B cell (primary cell): ENCODE measurements at regions not wholly inside any gene's neighbourhood (a gene's known extent, or its start where the extent isn't known, plus 50 kb on each side); places are given as distances from the start of the nearest gene placed in this dataset.

ENCODE experiments used
- ATAC-seq: fragments of 200-7000 bp; cut with Tn5 transposase; one replicate; pipeline ENCODE4 v1.10.0; 2021; ENCODE audit warnings: low read depth, mild to moderate bottlenecking, moderate number of reproducible peaks, moderate library complexity
- CTCF ChIA-PET: fragments of 350-600 bp; sonication (Branson Sonifier 250); formaldehyde crosslinking; loops from one replicate; lab custom pipeline; 2021; ENCODE audit warnings: antibody characterized with exemption, inconsistent platforms; lab: Charles Lee
- POLR2A ChIA-PET: fragments of 350-600 bp; sonication (Branson Sonifier 250); formaldehyde crosslinking; loops from one replicate; lab custom pipeline; 2021; ENCODE audit warnings: antibody characterized with exemption; lab: Charles Lee
- DNase-seq: peaks from one replicate; pipeline ENCODE4 v3.0.0; 2013
- H2AFZ ChIP-seq: 2 replicates; pipeline ENCODE4 v1.6.1; 2012; ENCODE audit warnings: mild to moderate bottlenecking, low read depth, low read length; ENCODE audit not compliant: insufficient read depth, poor library complexity, severe bottlenecking
- H3K27ac ChIP-seq, 2 donors: 1 replicate in 1 of 2; 2 replicates in 1 of 2; pipeline ENCODE4 v1.5.1; 2012 to 2013; ENCODE audit warnings: low read length in 2 of 2, mild to moderate bottlenecking in 2 of 2, moderate library complexity in 1 of 2
- H3K27me3 ChIP-seq, 4 experiments: fragments of 200-600 bp in 1 of 4; sonication (generic) in 1 of 4; replicated peaks in 1 of 4; 1 replicate in 2 of 4; 2 replicates in 2 of 4; pipeline versions ENCODE4 v1.6.1 to v1.7.0; 2013 to 2016; ENCODE audit warnings: low read length in 3 of 4, mild to moderate bottlenecking in 2 of 4, mixed read lengths in 1 of 4, moderate library complexity in 1 of 4; ENCODE audit not compliant: insufficient read depth in 4 of 4, control insufficient read depth in 3 of 4; ENCODE audit errors: control extremely low read depth in 1 of 4
- H3K36me3 ChIP-seq, 2 experiments: replicated peaks in 1 of 2; 1 replicate in 1 of 2; 2 replicates in 1 of 2; pipeline versions ENCODE4 v1.6.1 to v1.7.1; 2013; ENCODE audit warnings: low read length in 1 of 2; ENCODE audit not compliant: insufficient read depth in 2 of 2, control insufficient read depth in 1 of 2; ENCODE audit errors: control extremely low read depth in 1 of 2, extremely low read depth in 1 of 2
- H3K4me1 ChIP-seq, 2 donors: fragments of 200-600 bp in 1 of 2; sonication (generic) in 1 of 2; 1 replicate in 1 of 2; 2 replicates in 1 of 2; pipeline versions ENCODE4 v1.5.1 to v1.6.1; 2013 to 2017; ENCODE audit warnings: low read length in 2 of 2; ENCODE audit not compliant: control insufficient read depth in 2 of 2, insufficient read depth in 2 of 2
- H3K4me2 ChIP-seq: replicated peaks from 2 replicates; pipeline ENCODE3; 2012; ENCODE audit warnings: mild to moderate bottlenecking, low read depth, low read length; ENCODE audit not compliant: poor library complexity, severe bottlenecking
- H3K4me3 ChIP-seq, 5 experiments: fragments of 200-600 bp in 1 of 5; sonication (generic) in 1 of 5; 1 replicate in 3 of 5; 2 replicates in 2 of 5; pipeline versions ENCODE4 v1.5.1 to v1.7.0; 2011 to 2016; ENCODE audit warnings: low read length in 4 of 5, mild to moderate bottlenecking in 4 of 5, low read depth in 2 of 5, control low read depth in 1 of 5, moderate library complexity in 1 of 5; ENCODE audit not compliant: insufficient read depth in 1 of 5; ENCODE audit errors: control extremely low read depth in 1 of 5, extremely low read depth in 1 of 5
- H3K79me2 ChIP-seq: fragments of 200-600 bp; sonication (generic); one replicate; pipeline ENCODE4 v1.6.0; 2016; ENCODE audit warnings: low read length; ENCODE audit not compliant: control insufficient read depth, insufficient read depth
- H3K9ac ChIP-seq: fragments of 200-600 bp; sonication (generic); 2 replicates; pipeline ENCODE4 v1.6.1; 2017; ENCODE audit warnings: mild to moderate bottlenecking, low read length, moderate library complexity
- H3K9me3 ChIP-seq, 3 donors: one replicate each; pipeline versions ENCODE4 v1.6.1 to v1.7.1; 2013; ENCODE audit warnings: low read length in 2 of 3; ENCODE audit not compliant: control insufficient read depth in 2 of 3, insufficient read depth in 1 of 3; ENCODE audit errors: control extremely low read depth in 1 of 3
- H4K20me1 ChIP-seq: 2 replicates; pipeline ENCODE4 v1.6.0; 2012; ENCODE audit warnings: mild to moderate bottlenecking, low read length; ENCODE audit not compliant: insufficient read depth, control insufficient read depth, poor library complexity, severe bottlenecking
- H3K27ac Mint-ChIP-seq: one replicate; pipeline ENCODE4 v1.8.0; 2021; ENCODE audit warnings: mixed read lengths
- H3K27me3 Mint-ChIP-seq: one replicate; pipeline ENCODE4 v1.8.0; 2021; ENCODE audit warnings: mixed read lengths
- H3K4me1 Mint-ChIP-seq: one replicate; pipeline ENCODE4 v1.8.0; 2021; ENCODE audit warnings: mixed read lengths
- H3K4me3 Mint-ChIP-seq: one replicate; pipeline ENCODE4 v1.8.0; 2021; ENCODE audit warnings: mixed read lengths
- H3K9me3 Mint-ChIP-seq: one replicate; pipeline ENCODE4 v1.8.0; 2022; ENCODE audit warnings: mixed read lengths; ENCODE audit not compliant: insufficient read depth
- EZH2 ChIP-seq: IDR thresholded peaks from 2 replicates; pipeline ENCODE4 v1.6.1; 2012; ENCODE audit warnings: borderline replicate concordance, low read depth, mild to moderate bottlenecking, moderate library complexity, low read length; ENCODE audit not compliant: insufficient read depth, poor library complexity, severe bottlenecking
- WGBS: methylation state at CpG from one replicate; pipeline ENCODE4 v1.1.5; 2013; ENCODE audit warnings: missing lambda C conversion rate; ENCODE audit not compliant: insufficient coverage; 5-methylcytosine and 5-hydroxymethylcytosine counted together
- intact Hi-C: fragments of 100-400 bp; cut with micrococcal nuclease; formaldehyde crosslinking; loops from one replicate; pipeline ENCODE4 v1.10.0; 2022
- TF ChIP-seq, protein P1 (sequence below): fragments of 200-600 bp; IDR thresholded peaks from one replicate; pipeline ENCODE4 v1.8.0; 2022; ENCODE audit warnings: antibody characterized with exemption, mild to moderate bottlenecking

DNA sequence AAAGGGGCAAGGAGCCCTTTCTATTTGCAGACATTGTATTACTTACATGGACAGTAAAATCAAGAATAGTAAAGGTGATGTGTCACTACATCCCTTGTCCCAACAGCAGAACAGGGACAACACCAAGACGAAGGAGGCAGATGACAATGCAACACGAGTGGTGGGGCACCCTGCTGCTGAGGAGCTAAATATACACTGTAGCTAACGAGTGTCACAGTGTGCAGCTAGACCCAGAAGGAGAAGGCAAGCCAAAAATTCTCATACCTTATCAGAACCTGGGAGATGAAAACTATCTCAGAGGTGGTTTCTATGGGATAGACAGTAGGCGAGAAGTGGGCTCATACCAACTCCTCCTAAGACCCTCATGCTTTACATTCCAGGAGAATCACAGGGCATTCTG lies 518.4 kb upstream of the LRRTM1 start:
- no peak for ATAC-seq
- H3K4me3 ChIP-seq = no peak overlapping the region
- H4K20me1 ChIP-seq = no peaks in the 10 kb centered on the region
- H3K9ac ChIP-seq = no peak overlapping the region
- no peaks in the 10 kb centered on the region for H3K4me1 ChIP-seq
- Mint-ChIP-seq H3K27me3 (no peaks in the 10 kb centered on the region), H3K9me3 (peaks cover 16% of the 10 kb centered on the region), H3K4me3 (no peak overlapping the region), H3K4me1 (no peaks in the 10 kb centered on the region), H3K27ac (no peak overlapping the region)
- H3K9me3 ChIP-seq = peaks cover 0 to 2% (median 1%) of the 10 kb centered on the region in 3 donors
- no peak overlapping the region for H2AFZ ChIP-seq
- intact Hi-C loops = no loop called here
- ChIA-PET POLR2A (no interaction called here), CTCF (no interaction called here)
- no peak for TF ChIP-seq EZH2
- TF ChIP-seq, protein P1, sequence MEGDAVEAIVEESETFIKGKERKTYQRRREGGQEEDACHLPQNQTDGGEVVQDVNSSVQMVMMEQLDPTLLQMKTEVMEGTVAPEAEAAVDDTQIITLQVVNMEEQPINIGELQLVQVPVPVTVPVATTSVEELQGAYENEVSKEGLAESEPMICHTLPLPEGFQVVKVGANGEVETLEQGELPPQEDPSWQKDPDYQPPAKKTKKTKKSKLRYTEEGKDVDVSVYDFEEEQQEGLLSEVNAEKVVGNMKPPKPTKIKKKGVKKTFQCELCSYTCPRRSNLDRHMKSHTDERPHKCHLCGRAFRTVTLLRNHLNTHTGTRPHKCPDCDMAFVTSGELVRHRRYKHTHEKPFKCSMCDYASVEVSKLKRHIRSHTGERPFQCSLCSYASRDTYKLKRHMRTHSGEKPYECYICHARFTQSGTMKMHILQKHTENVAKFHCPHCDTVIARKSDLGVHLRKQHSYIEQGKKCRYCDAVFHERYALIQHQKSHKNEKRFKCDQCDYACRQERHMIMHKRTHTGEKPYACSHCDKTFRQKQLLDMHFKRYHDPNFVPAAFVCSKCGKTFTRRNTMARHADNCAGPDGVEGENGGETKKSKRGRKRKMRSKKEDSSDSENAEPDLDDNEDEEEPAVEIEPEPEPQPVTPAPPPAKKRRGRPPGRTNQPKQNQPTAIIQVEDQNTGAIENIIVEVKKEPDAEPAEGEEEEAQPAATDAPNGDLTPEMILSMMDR = no peak
- H3K79me2 ChIP-seq = no peaks in the 10 kb centered on the region
- no peak overlapping the region for H3K27ac ChIP-seq
- no peaks in the 10 kb centered on the region for H3K27me3 ChIP-seq
- H3K36me3 ChIP-seq = no peaks in the 10 kb centered on the region
- no peak overlapping the region for H3K4me2 ChIP-seq
- DNase-seq = no peak
- 65% methylated on average over 3 of the region's 4 CpGs for WGBS

DNA sequence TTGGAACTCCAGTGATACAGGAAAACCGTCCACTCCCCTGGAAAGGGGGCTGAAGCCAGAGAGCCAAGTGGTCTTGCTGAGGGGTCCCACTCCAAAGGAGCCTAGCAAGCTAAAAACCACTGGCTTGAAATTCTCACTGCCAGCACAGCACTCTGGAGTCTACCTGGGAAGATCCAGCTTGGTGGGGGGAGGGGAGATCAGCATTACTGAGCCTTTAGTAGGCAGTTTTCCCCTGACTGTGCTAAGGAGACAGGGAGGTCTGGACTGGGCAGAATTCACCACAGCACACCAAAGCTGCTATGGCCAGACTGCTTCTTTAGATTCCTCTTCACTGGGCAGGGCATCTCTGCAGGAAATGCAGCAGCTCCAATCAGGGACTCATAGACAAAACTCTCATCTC lies 510.7 kb upstream of the LRRTM1 start:
- ATAC-seq (no peak), DNase-seq (no peak)
- no peaks in the 10 kb centered on the region for H3K4me1 Mint-ChIP-seq
- no peaks in the 10 kb centered on the region for H3K4me1 ChIP-seq
- intact Hi-C loops = no loop called here
- POLR2A ChIA-PET = no interaction called here
- H2AFZ ChIP-seq = no peak overlapping the region
- no peak overlapping the region for H3K4me2 ChIP-seq
- H3K9me3 Mint-ChIP-seq = peaks cover 20% of the 10 kb centered on the region
- no peaks in the 10 kb centered on the region for H3K27me3 Mint-ChIP-seq
- no peak overlapping the region for H3K27ac ChIP-seq
- CTCF ChIA-PET = no interaction called here
- no peaks in the 10 kb centered on the region for H4K20me1 ChIP-seq
- H3K36me3 ChIP-seq = no peaks in the 10 kb centered on the region
- WGBS = 56% methylated on average over 1 of the region's 1 CpG
- H3K27me3 ChIP-seq = no peaks in the 10 kb centered on the region
- H3K9me3 ChIP-seq = peaks cover 0 to 13% (median 2%) of the 10 kb centered on the region in 3 donors
- no peak overlapping the region for H3K9ac ChIP-seq
- TF ChIP-seq, protein P1 = no peak
- TF ChIP-seq EZH2 = no peak
- H3K4me3 ChIP-seq = no peak overlapping the region
- H3K27ac Mint-ChIP-seq = no peak overlapping the region
- H3K79me2 ChIP-seq = no peaks in the 10 kb centered on the region
- H3K4me3 Mint-ChIP-seq = no peak overlapping the region
